ENCODE measurements at regions not wholly inside any gene's neighbourhood (a gene's known extent, or its start where the extent isn't known, plus 50 kb on each side); places are given as distances from the start of the nearest gene placed in this dataset.

GRCh38 chr3:188010478-188010877 lies 143.5 kb upstream of the LPP start:
- TF ChIP-seq, protein P1, sequence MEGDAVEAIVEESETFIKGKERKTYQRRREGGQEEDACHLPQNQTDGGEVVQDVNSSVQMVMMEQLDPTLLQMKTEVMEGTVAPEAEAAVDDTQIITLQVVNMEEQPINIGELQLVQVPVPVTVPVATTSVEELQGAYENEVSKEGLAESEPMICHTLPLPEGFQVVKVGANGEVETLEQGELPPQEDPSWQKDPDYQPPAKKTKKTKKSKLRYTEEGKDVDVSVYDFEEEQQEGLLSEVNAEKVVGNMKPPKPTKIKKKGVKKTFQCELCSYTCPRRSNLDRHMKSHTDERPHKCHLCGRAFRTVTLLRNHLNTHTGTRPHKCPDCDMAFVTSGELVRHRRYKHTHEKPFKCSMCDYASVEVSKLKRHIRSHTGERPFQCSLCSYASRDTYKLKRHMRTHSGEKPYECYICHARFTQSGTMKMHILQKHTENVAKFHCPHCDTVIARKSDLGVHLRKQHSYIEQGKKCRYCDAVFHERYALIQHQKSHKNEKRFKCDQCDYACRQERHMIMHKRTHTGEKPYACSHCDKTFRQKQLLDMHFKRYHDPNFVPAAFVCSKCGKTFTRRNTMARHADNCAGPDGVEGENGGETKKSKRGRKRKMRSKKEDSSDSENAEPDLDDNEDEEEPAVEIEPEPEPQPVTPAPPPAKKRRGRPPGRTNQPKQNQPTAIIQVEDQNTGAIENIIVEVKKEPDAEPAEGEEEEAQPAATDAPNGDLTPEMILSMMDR (IDR thresholded peaks at IDR 0.05; ENCODE audit: low read depth, low read length), result no peak
- no peak for TF ChIP-seq POLR2A (IDR thresholded peaks at IDR 0.05; ENCODE audit: extremely low read depth, insufficient read length)
